BLaER1 (cell line): ENCODE measurements at regions not wholly inside any gene's neighbourhood (a gene's known extent, or its start where the extent isn't known, plus 50 kb on each side); places are given as distances from the start of the nearest gene placed in this dataset.

Source experiments
- H3K27ac ChIP-seq: shearing (Covaris generic); formaldehyde crosslinking; 2 replicates; pipeline ENCODE4 v1.8.1; 2022
- H3K27me3 ChIP-seq: shearing (Covaris generic); formaldehyde crosslinking; 2 replicates; pipeline ENCODE4 v1.8.1; 2022
- H3K36me3 ChIP-seq: shearing (Covaris generic); formaldehyde crosslinking; 2 replicates; pipeline ENCODE4 v1.8.1; 2022
- H3K4me1 ChIP-seq: shearing (Covaris generic); formaldehyde crosslinking; 2 replicates; pipeline ENCODE4 v1.8.1; 2022
- H3K4me2 ChIP-seq: shearing (Covaris generic); formaldehyde crosslinking; 2 replicates; pipeline ENCODE4 v1.8.1; 2022
- H3K4me3 ChIP-seq: shearing (Covaris generic); formaldehyde crosslinking; 2 replicates; pipeline ENCODE4 v1.8.1; 2022
- H3K9ac ChIP-seq: shearing (Covaris generic); formaldehyde crosslinking; 2 replicates; pipeline ENCODE4 v1.8.1; 2022
- H3K9me3 ChIP-seq: shearing (Covaris generic); formaldehyde crosslinking; 2 replicates; pipeline ENCODE4 v1.8.1; 2022
- H4K20me1 ChIP-seq: shearing (Covaris generic); formaldehyde crosslinking; 2 replicates; pipeline ENCODE4 v1.8.1; 2022
- Cebpa-rat ChIP-seq: shearing (Covaris generic); IDR thresholded peaks from 2 replicates; pipeline ENCODE4 v1.8.1; 2022

DNA sequence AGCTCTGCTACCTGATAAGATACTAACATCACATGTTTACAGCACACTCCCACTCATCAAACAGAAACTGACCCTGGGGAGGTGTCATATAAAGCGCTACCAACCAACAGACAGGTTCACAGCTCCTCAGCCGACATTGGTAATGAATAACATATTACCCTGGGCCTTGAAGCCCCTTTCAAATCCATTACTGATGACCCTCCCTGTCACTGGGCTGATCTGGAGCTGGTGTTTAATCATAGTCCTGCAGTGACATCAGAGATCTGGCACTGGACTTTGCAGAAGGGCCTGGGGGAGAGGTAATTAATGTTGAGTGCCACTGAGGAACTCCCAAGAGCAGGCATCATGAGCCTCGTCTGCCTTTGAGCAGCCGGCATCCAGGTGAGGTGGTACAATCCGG lies 306.5 kb upstream of the NFE2L3 start:
- H3K4me2 ChIP-seq: no peak overlapping the region
- no peak overlapping the region for H3K27ac ChIP-seq
- H4K20me1 ChIP-seq: no peaks in the 10 kb centered on the region; the same call in 1 of the 2 replicates
- H3K36me3 ChIP-seq: no peaks in the 10 kb centered on the region
- no peaks in the 10 kb centered on the region for H3K9me3 ChIP-seq
- H3K4me1 ChIP-seq: peaks cover 9% of the 10 kb centered on the region; the same call in 1 of the 2 replicates
- no peak for TF ChIP-seq Cebpa-rat
- H3K9ac ChIP-seq: no peak overlapping the region
- H3K27me3 ChIP-seq: peaks cover 12% of the 10 kb centered on the region
- no peak overlapping the region for H3K4me3 ChIP-seq

- no peak overlapping the region for H3K27ac ChIP-seq
- no peak for TF ChIP-seq Cebpa-rat
- no peaks in the 10 kb centered on the region for H3K9me3 ChIP-seq
- no peaks in the 10 kb centered on the region for H3K36me3 ChIP-seq
- H3K4me3 ChIP-seq: no peak overlapping the region
- H4K20me1 ChIP-seq: peaks cover 8% of the 10 kb centered on the region
- H3K4me1 ChIP-seq: peaks cover 10% of the 10 kb centered on the region; the same call in 1 of the 2 replicates
- H3K9ac ChIP-seq: no peak overlapping the region
- no peak overlapping the region for H3K4me2 ChIP-seq
- H3K27me3 ChIP-seq: peaks cover 25% of the 10 kb centered on the region
Observed at GRCh38 chr7:25846722-25847121, 305.3 kb upstream of the NFE2L3 start.

- Histone ChIP-seq H3K9ac (no peak overlapping the region), H3K4me1 (peaks cover 17% of the 10 kb centered on the region), H3K27ac (no peak overlapping the region), H3K4me3 (no peak overlapping the region), H4K20me1 (peaks cover 16% of the 10 kb centered on the region), H3K36me3 (no peaks in the 10 kb centered on the region), H3K4me2 (no peak overlapping the region), H3K27me3 (peaks cover 33% of the 10 kb centered on the region), H3K9me3 (no peaks in the 10 kb centered on the region)
- no peak for TF ChIP-seq Cebpa-rat
Observed at GRCh38 chr7:25847336-25848070, 304.5 kb upstream of the NFE2L3 start.

GRCh38 chr7:25849500-25850184 lies 302.4 kb upstream of the NFE2L3 start:
- Histone ChIP-seq H4K20me1 (peaks cover 37% of the 10 kb centered on the region), H3K9ac (no peak overlapping the region), H3K4me3 (no peak overlapping the region), H3K4me2 (no peak overlapping the region), H3K4me1 (peaks cover 12% of the 10 kb centered on the region), H3K27ac (no peak overlapping the region), H3K27me3 (peaks cover 54% of the 10 kb centered on the region), H3K36me3 (no peaks in the 10 kb centered on the region), H3K9me3 (no peaks in the 10 kb centered on the region)
- no peak for TF ChIP-seq Cebpa-rat

GRCh38 chr7:25850216-25850615 lies 301.8 kb upstream of the NFE2L3 start:
- Histone ChIP-seq H3K4me1 (peaks cover 12% of the 10 kb centered on the region), H3K36me3 (no peaks in the 10 kb centered on the region), H3K4me2 (no peak overlapping the region), H4K20me1 (peaks cover 42% of the 10 kb centered on the region), H3K4me3 (no peak overlapping the region), H3K27ac (no peak overlapping the region), H3K9ac (no peak overlapping the region), H3K27me3 (peaks cover 60% of the 10 kb centered on the region), H3K9me3 (peaks cover 4% of the 10 kb centered on the region; the same call in 1 of the 2 replicates)
- TF ChIP-seq Cebpa-rat: no peak

DNA sequence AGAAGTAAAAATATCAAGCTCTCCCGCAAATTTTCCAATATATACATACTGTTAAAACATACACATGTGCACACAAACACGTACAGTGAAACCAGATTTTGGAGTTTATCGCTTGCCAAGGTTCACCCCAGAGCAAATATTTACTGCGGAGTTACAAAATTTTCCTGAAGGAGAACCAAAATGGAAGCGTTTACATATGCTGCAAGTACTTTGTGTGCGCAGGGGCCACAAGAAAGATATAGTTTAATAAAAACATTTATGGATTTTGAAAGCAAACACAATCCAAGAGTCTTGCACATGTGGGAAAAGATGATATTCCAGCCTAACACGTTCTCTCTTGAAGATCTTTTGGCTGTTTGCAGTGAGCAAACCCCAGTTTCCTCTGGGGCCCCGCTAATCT lies 301.3 kb upstream of the NFE2L3 start:
- H3K27ac ChIP-seq: no peak overlapping the region
- H3K27me3 ChIP-seq: peaks cover 65% of the 10 kb centered on the region
- H3K36me3 ChIP-seq: no peaks in the 10 kb centered on the region
- H3K4me1 ChIP-seq: peaks cover 12% of the 10 kb centered on the region
- no peak overlapping the region for H3K4me2 ChIP-seq
- H4K20me1 ChIP-seq: peaks cover 45% of the 10 kb centered on the region
- no peak overlapping the region for H3K9ac ChIP-seq
- peaks cover 4% of the 10 kb centered on the region; the same call in 1 of the 2 replicates for H3K9me3 ChIP-seq
- H3K4me3 ChIP-seq: no peak overlapping the region
- TF ChIP-seq Cebpa-rat: no peak

GRCh38 chr7:25851332-25852210 lies 300.4 kb upstream of the NFE2L3 start:
- Histone ChIP-seq H3K4me3 (peak overlapping the region; percentile 43; the same call in 1 of the 2 replicates), H3K4me1 (peaks cover 12% of the 10 kb centered on the region), H3K36me3 (no peaks in the 10 kb centered on the region), H3K4me2 (peak overlapping the region; percentile 64), H3K27me3 (peaks cover 73% of the 10 kb centered on the region), H3K9me3 (peaks cover 11% of the 10 kb centered on the region), H4K20me1 (peaks cover 53% of the 10 kb centered on the region), H3K27ac (no peak overlapping the region), H3K9ac (no peak overlapping the region)
- no peak for TF ChIP-seq Cebpa-rat

- Histone ChIP-seq H3K9me3 (peaks cover 19% of the 10 kb centered on the region), H3K4me3 (peak overlapping the region; percentile 43), H3K9ac (no peak overlapping the region), H3K4me1 (peaks cover 12% of the 10 kb centered on the region), H3K36me3 (no peaks in the 10 kb centered on the region), H4K20me1 (peaks cover 58% of the 10 kb centered on the region), H3K27me3 (peaks cover 81% of the 10 kb centered on the region), H3K4me2 (peak overlapping the region; percentile 64), H3K27ac (no peak overlapping the region)
- no peak for TF ChIP-seq Cebpa-rat
Observed at GRCh38 chr7:25852211-25852938, 299.6 kb upstream of the NFE2L3 start.

GRCh38 chr7:25852939-25853271 lies 299.1 kb upstream of the NFE2L3 start:
- Histone ChIP-seq H3K4me2 (peak overlapping the region; percentile 64), H3K9me3 (peaks cover 25% of the 10 kb centered on the region), H3K4me1 (peaks cover 12% of the 10 kb centered on the region), H3K27ac (no peak overlapping the region), H3K4me3 (peak overlapping the region; percentile 43), H3K27me3 (peaks cover 87% of the 10 kb centered on the region), H3K36me3 (no peaks in the 10 kb centered on the region), H3K9ac (no peak overlapping the region), H4K20me1 (peaks cover 61% of the 10 kb centered on the region)
- no peak for TF ChIP-seq Cebpa-rat
